ENCODE measurements at regions not wholly inside any gene's neighbourhood (a gene's known extent, or its start where the extent isn't known, plus 50 kb on each side); places are given as distances from the start of the nearest gene placed in this dataset.

- Histone ChIP-seq H3K79me2 (ENCODE audit: insufficient read depth, low read length) (no peaks in the 10 kb centered on the region), H3K27ac (ENCODE audit: low read depth, low read length) (no peak overlapping the region), H2AFZ (ENCODE audit: low read depth, low read length, poor library complexity, severe bottlenecking) (no peak overlapping the region), H3K36me3 (ENCODE audit: control insufficient read depth in 1 of 2, insufficient read depth in 2 of 2, low read length in 2 of 2) (no peaks in the 10 kb centered on the region), H3K9ac (ENCODE audit: low read length) (no peak overlapping the region), H4K20me1 (ENCODE audit: insufficient read depth) (no peaks in the 10 kb centered on the region), H3K27me3 (ENCODE audit: insufficient read depth, low read length) (no peaks in the 10 kb centered on the region), H3K4me1 (ENCODE audit: control insufficient read depth in 1 of 2, insufficient read depth in 2 of 2, low read length in 2 of 2) (no peaks in the 10 kb centered on the region), H3K9me2 (ENCODE audit: insufficient read depth) (no peaks in the 10 kb centered on the region), H3K9me3 (ENCODE audit: control insufficient read depth in 1 of 2, insufficient read depth in 1 of 2, low read depth in 1 of 2, low read length in 2 of 2) (no peaks in the 10 kb centered on the region), H3K4me3 (replicated peaks in 1 of 2; ENCODE audit: low read depth in 1 of 2, low read length in 2 of 2) (no peak overlapping the region), H3K4me2 (ENCODE audit: low read length) (no peak overlapping the region)
- TF ChIP-seq, protein P1, sequence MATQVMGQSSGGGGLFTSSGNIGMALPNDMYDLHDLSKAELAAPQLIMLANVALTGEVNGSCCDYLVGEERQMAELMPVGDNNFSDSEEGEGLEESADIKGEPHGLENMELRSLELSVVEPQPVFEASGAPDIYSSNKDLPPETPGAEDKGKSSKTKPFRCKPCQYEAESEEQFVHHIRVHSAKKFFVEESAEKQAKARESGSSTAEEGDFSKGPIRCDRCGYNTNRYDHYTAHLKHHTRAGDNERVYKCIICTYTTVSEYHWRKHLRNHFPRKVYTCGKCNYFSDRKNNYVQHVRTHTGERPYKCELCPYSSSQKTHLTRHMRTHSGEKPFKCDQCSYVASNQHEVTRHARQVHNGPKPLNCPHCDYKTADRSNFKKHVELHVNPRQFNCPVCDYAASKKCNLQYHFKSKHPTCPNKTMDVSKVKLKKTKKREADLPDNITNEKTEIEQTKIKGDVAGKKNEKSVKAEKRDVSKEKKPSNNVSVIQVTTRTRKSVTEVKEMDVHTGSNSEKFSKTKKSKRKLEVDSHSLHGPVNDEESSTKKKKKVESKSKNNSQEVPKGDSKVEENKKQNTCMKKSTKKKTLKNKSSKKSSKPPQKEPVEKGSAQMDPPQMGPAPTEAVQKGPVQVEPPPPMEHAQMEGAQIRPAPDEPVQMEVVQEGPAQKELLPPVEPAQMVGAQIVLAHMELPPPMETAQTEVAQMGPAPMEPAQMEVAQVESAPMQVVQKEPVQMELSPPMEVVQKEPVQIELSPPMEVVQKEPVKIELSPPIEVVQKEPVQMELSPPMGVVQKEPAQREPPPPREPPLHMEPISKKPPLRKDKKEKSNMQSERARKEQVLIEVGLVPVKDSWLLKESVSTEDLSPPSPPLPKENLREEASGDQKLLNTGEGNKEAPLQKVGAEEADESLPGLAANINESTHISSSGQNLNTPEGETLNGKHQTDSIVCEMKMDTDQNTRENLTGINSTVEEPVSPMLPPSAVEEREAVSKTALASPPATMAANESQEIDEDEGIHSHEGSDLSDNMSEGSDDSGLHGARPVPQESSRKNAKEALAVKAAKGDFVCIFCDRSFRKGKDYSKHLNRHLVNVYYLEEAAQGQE (IDR thresholded peaks at IDR 0.05; ENCODE audit: low read depth) = no peak
- no peak for TF ChIP-seq SIN3A (IDR thresholded peaks at IDR 0.05; ENCODE audit: low read depth)
- no peak for TF ChIP-seq FOSL1 (IDR thresholded peaks at IDR 0.05; ENCODE audit: low read depth)
- no peak for TF ChIP-seq YY1 (IDR thresholded peaks at IDR 0.05; ENCODE audit: extremely low read depth, insufficient replicate concordance, low read depth, low read length)
- TF ChIP-seq ZFX (IDR thresholded peaks at IDR 0.05) = no peak
- no peak for TF ChIP-seq ZBTB33 (IDR thresholded peaks at IDR 0.05; ENCODE audit: extremely low read depth, insufficient replicate concordance, low read length)
- no peak for TF ChIP-seq JUND (IDR thresholded peaks at IDR 0.05)
- TF ChIP-seq POLR2A (IDR thresholded peaks at IDR 0.05; ENCODE audit: borderline replicate concordance, extremely low read depth, insufficient read depth, insufficient read length) = no peak
- TF ChIP-seq CTCF (IDR thresholded peaks at IDR 0.05 in 2 of 3, conservative IDR thresholded peaks at IDR 0.05 in 1 of 3; ENCODE audit: borderline replicate concordance in 1 of 3, insufficient read depth in 1 of 3, low read depth in 2 of 3, low read length in 2 of 3) = no peak
- TF ChIP-seq CEBPB (IDR thresholded peaks at IDR 0.05; ENCODE audit: low read depth) = no peak
- TF ChIP-seq ATF3 (IDR thresholded peaks at IDR 0.05) = no peak
- no peak for TF ChIP-seq SRF (IDR thresholded peaks at IDR 0.05; ENCODE audit: low read depth)
- no peak for TF ChIP-seq CBX3 (IDR thresholded peaks at IDR 0.05; ENCODE audit: low read depth)
- TF ChIP-seq EZH2 (IDR thresholded peaks at IDR 0.05) = no peak
- no peak for TF ChIP-seq RAD21 (IDR thresholded peaks at IDR 0.05; ENCODE audit: low read depth)
- TF ChIP-seq TCF7L2 (IDR thresholded peaks at IDR 0.05; ENCODE audit: borderline replicate concordance, extremely low read depth, insufficient read depth, insufficient read length) = no peak
- no peak for TF ChIP-seq EZH2phosphoT487 (IDR thresholded peaks at IDR 0.05; ENCODE audit: borderline replicate concordance)
- intact Hi-C loops (cut with micrococcal nuclease) = no loop called here
- POLR2A ChIA-PET = no interaction called here
- DNase-seq (ENCODE audit: low read depth, low spot score) (no peak), ATAC-seq (no peak)
- RAD21 ChIA-PET (ENCODE audit: low non-redundant PET in 1 of 2, low total read pairs in 2 of 2, uncharacterized antibody in 2 of 2, unreplicated experiment in 2 of 2) = no interaction called here
- CTCF ChIA-PET = no interaction called here
- BruUV-seq (replicated peaks) = no TSS peak
These were observed 120.1 kb upstream of the EGLN3 start for GRCh38 chr14:34070917-34071407.

Measured in HCT116 (cell line).